Skin of body (tissue), 1 donor: ENCODE measurements at regions not wholly inside any gene's neighbourhood (a gene's known extent, or its start where the extent isn't known, plus 50 kb on each side); places are given as distances from the start of the nearest gene placed in this dataset.

ENCODE experiments used
- DNase-seq: peaks from one replicate; lab custom pipeline; 2025; lab: John Stamatoyannopoulos, UW

GRCh38 chr4:23741681-23742191 lies 148.1 kb downstream of the PPARGC1A start:
- DNase-seq = no peak

DNA sequence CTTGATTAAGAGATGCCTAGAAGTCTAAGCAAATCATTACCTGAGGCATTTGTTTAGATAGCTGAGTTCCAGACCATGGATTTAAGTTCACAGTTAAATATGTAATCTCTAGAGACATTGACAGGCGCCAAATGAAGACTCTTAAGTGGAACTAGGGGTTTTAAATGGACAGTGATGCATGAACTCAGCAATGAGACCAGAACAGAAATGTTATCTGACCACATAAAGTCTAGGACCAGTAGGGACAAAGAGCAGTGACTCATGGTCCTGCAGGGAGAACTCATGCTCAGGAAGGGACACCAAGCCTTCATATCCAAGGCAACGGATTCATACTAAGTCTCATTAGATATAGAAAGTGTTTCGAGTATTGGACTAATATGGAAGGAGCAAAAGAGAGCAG lies 152.3 kb downstream of the PPARGC1A start:
- no peak for DNase-seq

- no peak for DNase-seq
Measured at GRCh38 chr4:23736466-23736865, 153.4 kb downstream of the PPARGC1A start.

GRCh38 chr4:23734000-23734399 lies 155.8 kb downstream of the PPARGC1A start:
- no peak for DNase-seq

- no peak for DNase-seq
Measured at GRCh38 chr4:23733476-23733875, 156.4 kb downstream of the PPARGC1A start.

DNA sequence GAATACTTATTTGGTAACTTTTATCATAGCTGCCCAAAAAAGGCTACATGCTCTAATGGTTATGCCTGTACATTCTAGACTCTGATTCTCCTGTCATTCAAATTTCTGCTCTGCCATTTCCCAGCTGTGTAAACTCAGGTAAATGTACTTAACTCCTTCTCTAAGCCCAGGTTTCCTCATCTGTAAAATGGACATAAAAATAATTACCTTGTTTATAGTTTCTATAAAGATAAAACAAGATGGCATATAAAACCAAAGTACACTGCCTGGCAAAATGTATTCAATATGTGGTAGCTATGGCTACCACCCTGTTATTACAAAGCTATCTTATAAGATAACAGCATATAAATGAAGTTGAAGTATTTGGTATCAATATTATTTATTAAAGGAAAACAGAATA lies 158.8 kb downstream of the PPARGC1A start:
- no peak for DNase-seq

DNA sequence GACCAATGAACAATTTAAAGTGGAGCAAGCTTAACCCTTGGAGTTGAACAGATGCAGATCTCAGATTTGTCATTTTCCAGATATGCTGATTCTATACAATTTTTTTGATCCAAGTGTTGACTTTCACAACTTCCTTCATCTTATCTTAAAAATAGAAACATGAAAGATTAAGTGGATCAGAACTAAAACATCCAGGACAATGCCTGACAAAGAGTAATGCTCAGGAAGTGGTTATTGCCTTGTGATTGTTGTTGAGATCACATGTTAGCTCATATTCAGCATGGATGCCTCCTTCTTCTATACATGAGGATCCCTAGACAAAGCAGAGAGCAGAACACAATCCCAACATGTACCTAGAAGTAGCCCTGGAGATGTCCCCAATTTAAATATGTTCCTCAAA lies 160.9 kb downstream of the PPARGC1A start:
- no peak for DNase-seq

DNA sequence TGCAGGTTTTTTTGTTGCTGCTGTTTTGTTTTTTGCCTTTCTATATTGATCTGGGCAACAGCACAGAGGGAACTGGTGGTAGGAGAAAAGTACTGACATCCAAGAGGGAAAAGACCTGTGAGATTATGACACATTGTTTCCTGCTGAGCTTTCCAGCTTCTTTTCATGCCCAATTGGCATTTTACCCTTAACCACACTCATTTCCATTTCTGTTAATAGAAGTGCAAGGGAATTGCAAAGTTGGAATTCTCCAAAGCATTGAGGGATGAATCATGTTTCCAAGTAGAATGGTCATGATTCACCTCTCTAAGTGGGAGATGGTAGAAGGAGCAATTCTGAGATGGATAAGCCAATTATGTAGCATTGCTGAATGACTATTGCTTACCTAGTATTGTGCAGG lies 161.5 kb downstream of the PPARGC1A start:
- no peak for DNase-seq

DNA sequence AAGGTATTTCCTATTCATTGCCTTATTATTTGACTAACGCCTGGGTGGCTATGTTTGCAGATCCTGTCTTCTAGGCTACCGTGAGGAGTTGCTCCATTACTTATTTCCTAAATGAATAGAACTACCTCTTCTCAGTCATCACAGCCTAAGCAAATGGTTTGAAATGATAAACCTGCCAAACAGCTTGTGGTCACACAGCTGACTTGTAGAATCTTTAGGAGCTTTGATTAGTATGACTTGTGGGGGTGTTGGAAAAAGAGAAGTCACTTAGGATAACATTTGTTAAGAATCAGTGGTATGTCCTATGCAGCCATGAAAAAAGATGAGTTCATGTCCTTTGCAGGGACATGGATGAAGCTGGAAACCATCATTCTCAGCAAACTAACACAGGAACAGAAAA lies 169.3 kb downstream of the PPARGC1A start:
- DNase-seq = no peak

GRCh38 chr4:23718435-23718834 lies 171.4 kb downstream of the PPARGC1A start:
- DNase-seq = no peak

GRCh38 chr4:23717528-23718248 lies 172.2 kb downstream of the PPARGC1A start:
- DNase-seq = no peak

- no peak for DNase-seq
Measured at GRCh38 chr4:23710298-23710697, 179.5 kb downstream of the PPARGC1A start.

GRCh38 chr4:23707652-23708026 lies 182.2 kb downstream of the PPARGC1A start:
- no peak for DNase-seq

GRCh38 chr4:23706972-23707651 lies 182.7 kb downstream of the PPARGC1A start:
- DNase-seq = no peak

- no peak for DNase-seq
Measured at GRCh38 chr4:23700197-23700596, 189.7 kb downstream of the PPARGC1A start.

- DNase-seq = no peak
Measured at GRCh38 chr4:23697722-23698121, 192.1 kb downstream of the PPARGC1A start.

GRCh38 chr4:23697001-23697528 lies 192.8 kb downstream of the PPARGC1A start:
- DNase-seq = no peak

GRCh38 chr4:23686169-23686897 lies 203.5 kb downstream of the PPARGC1A start:
- no peak for DNase-seq

DNA sequence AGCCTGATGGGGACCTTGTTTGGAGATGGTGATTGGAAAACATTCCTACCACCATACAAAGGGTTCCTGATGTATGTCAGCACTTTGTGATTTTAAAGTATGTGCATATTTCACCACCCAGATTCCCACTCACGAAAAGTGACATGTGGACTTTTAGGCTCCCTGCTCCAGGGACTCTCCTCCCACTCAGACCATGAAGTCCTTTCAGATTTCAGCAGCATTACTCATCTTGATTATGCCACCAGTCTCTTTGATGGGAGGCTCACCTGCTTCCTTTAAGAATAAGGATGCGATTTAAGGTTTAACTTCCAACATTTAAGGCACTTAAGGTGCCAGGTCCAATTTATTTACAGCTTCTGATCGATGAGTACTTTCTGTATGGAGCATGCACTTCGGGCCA lies 204.4 kb downstream of the PPARGC1A start:
- DNase-seq = no peak

DNA sequence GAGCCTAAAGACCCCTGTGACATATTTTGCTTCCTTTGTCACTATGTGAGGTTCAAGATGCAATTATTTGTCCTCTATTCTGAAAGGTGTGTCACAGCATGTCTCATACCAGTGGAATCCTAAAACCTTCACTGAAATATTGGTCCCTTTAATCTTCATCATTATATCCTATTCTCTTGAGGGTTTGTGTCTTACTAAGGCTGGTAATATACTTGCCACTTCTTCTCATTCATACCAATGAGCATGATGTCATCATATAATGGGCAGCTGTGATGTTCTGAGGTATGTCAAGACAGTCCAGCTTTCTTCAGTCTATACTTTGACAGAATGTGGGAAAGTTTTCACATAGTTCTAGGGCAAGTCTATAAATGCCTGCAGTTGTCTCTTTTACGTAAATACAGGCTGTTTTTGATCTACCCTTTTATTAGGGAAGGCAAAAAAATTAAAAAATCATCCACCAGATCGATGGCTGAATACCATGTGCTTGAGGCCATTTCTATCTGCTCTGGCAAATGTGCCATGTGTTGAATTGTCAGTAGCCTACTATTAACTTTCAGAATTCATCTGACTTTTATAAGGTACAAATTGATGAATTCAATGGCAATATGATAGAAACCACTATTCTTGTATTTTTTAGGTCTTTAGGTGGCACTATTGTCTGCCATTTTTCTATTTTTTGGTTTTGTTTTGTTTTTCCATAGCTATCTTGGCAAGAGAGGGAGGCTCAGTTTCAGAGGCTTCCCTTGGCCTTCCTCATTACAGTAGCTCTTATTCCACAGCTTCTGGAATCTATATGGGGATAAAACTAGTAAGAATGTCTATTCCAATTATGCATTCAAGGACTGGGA lies 209.0 kb downstream of the PPARGC1A start:
- no peak for DNase-seq

GRCh38 chr4:23674694-23675093 lies 215.2 kb downstream of the PPARGC1A start:
- no peak for DNase-seq
